IPS-20b (cell line): ENCODE measurements at regions not wholly inside any gene's neighbourhood (a gene's known extent, or its start where the extent isn't known, plus 50 kb on each side); places are given as distances from the start of the nearest gene placed in this dataset.

ENCODE experiments used
- H3K27ac ChIP-seq: one replicate; pipeline ENCODE4 v1.5.1; 2013; ENCODE audit warnings: low read length
- H3K27me3 ChIP-seq: 2 replicates; pipeline ENCODE4 v1.6.1; 2013; ENCODE audit warnings: mild to moderate bottlenecking, low read length, inconsistent platforms; ENCODE audit not compliant: insufficient read depth
- H3K36me3 ChIP-seq: 2 replicates; pipeline ENCODE4 v1.6.1; 2013; ENCODE audit warnings: low read depth, mild to moderate bottlenecking, inconsistent platforms, low read length, moderate library complexity; ENCODE audit not compliant: insufficient read depth
- H3K4me1 ChIP-seq: 2 replicates; pipeline ENCODE4 v1.6.1; 2013; ENCODE audit warnings: mild to moderate bottlenecking, control low read depth, inconsistent platforms, low read length, moderate library complexity; ENCODE audit not compliant: insufficient read depth
- H3K4me3 ChIP-seq: 2 replicates; pipeline ENCODE4 v1.5.1; 2013; ENCODE audit warnings: mild to moderate bottlenecking, low read length, inconsistent platforms
- H3K9ac ChIP-seq: 2 replicates; pipeline ENCODE4 v1.6.1; 2013; ENCODE audit warnings: low read depth, mild to moderate bottlenecking, inconsistent platforms, low read length, moderate library complexity
- H3K9me3 ChIP-seq: 2 replicates; pipeline ENCODE4 v1.6.1; 2013; ENCODE audit warnings: mild to moderate bottlenecking, low read depth, low read length, inconsistent platforms; ENCODE audit not compliant: insufficient read depth

DNA sequence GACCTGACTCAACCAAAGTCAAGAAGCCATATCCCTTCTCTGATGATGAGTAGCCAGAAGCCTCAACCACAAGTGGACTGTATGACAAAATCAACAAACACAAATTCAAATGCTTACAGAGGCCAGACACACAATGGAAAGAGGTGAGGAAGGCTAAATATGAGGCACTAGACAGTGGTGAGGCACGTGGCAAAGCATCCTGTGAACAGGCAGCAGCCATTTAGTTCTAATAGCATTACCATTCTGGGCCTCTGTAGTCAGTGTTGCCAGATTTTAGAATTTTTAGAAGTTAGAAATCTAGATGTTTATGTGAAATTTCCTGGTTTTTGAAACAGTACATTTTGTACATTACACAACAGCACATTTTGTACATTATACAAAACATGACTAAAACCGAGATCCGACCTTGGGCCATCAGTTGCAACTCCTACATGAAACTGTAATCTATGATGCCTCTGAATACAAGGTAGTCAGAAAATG lies 403.3 kb downstream of the COG6 start:
- Histone ChIP-seq H3K27me3 (no peaks in the 10 kb centered on the region), H3K27ac (no peak overlapping the region), H3K9ac (no peak overlapping the region), H3K9me3 (no peaks in the 10 kb centered on the region), H3K36me3 (no peaks in the 10 kb centered on the region), H3K4me3 (no peak overlapping the region), H3K4me1 (peaks cover 2% of the 10 kb centered on the region; the same call in 1 of the 2 replicates)

DNA sequence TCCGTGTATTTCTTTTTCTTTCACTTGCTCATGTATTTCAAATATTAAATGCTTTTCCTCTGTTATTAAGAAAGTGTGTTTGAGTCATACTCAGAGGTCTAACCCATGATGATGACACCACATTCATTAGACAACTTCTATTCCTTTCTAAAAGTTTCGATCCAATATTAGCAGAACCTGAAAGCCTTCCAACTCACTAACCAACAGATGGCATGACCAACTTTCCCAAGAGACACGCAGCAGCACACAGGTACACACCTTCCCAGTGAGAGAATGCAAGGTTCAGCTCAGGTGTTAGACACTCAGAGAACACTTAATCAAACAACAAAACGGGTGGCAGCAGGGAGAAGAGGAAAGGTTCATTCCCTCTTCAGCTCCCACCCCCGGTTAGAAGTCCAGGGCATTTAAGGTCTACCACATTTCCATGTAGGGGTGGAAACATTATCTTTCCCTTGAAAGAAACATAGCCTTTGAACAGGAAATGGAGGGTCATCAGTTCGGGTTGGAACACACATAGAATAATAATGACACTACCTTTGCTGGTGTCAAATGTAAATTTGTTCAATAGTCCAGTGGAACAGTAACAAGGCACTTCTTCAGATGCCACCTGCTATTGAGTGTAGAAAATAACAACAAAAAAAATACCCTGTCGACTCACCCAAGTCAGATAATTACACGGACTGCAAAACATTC lies 404.2 kb downstream of the COG6 start:
- Histone ChIP-seq H3K27ac (no peak overlapping the region), H3K9me3 (no peaks in the 10 kb centered on the region), H3K36me3 (no peaks in the 10 kb centered on the region), H3K9ac (no peak overlapping the region), H3K4me1 (peaks cover 2% of the 10 kb centered on the region; the same call in 1 of the 2 replicates), H3K4me3 (no peak overlapping the region), H3K27me3 (no peaks in the 10 kb centered on the region)

DNA sequence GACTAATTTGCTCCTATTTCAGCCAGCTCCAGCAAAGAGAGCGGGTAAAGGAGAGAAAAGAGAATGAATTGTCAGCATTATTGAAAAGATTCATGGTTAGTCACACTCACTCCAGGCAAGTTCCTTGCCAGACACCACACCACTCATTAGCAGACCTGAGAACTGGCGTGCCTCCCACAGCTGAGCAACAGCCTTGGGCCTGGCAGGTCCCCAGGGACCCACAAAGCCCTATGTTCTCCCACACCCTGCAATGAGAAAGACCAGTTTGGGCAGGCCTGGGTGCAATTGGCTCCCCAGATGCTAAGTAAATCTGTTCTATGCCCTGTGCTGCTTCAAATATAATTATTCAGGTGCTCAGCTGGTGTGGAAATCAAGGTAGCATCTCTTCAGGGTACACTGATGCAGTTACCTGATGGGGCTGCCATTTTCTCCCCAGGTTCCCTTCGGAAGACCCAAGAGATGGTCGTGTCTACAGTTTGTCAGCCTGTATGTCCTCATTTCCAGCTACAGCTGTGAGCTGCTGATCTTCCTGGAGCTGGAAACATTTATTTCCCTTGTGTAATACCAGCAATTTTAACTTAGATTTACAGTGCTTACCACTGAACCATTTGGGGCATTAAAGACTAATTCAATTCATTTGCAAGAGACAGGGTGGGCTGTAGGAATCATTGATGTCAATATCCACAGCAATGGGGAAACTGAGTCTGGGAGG lies 405.0 kb downstream of the COG6 start:
- Histone ChIP-seq H3K4me1 (peaks cover 2% of the 10 kb centered on the region; the same call in 1 of the 2 replicates), H3K4me3 (no peak overlapping the region), H3K9ac (no peak overlapping the region), H3K27me3 (no peaks in the 10 kb centered on the region), H3K27ac (no peak overlapping the region), H3K36me3 (no peaks in the 10 kb centered on the region), H3K9me3 (no peaks in the 10 kb centered on the region)

DNA sequence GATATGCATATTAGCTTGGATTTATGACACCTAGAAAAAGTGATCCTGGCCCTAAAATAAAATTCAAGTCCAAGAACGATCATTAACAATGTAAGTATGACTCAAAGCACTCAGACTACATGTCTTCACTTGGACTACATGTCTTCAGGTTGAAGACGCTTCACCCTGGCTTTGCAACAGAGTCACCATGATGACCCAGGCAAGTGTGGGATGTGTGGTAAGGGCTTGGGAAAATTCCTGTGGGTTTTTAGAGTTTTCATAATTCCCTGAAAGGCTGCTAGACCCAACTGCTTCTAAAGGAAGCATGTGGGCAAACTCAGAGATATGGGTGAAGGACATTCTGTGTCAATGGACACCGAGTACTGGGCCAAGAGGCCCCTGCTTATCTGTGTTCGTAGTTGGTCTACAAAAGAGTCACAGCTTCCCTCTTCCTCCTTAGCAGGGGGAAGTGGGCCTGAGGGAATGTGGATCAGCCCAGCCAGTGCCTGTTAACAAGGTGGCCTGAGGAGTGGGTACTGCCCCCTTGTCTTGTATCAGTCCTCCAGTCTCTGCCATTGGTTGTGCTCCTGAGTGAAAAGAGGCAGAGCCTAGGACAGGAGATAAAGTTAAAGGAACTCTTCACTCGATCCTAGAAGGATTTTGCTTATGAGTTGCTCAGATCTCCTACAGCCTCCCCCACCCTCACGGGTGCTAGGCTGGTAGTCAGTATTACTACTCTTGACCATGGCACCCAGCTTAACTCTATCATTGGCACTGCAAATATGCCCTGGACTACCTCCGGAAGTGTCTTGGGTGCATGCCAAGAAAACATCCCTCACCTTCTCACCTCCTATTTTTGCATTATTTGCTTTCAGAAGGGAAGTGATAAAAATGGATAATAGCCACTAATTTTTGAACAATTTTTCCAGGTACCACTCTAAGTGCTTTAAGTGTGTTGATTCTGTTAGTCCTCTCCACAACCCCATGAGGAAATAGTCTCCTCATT lies 406.3 kb downstream of the COG6 start:
- Histone ChIP-seq H3K4me1 (no peaks in the 10 kb centered on the region), H3K36me3 (no peaks in the 10 kb centered on the region), H3K9me3 (no peaks in the 10 kb centered on the region), H3K27me3 (no peaks in the 10 kb centered on the region), H3K4me3 (no peak overlapping the region), H3K9ac (no peak overlapping the region), H3K27ac (no peak overlapping the region)

DNA sequence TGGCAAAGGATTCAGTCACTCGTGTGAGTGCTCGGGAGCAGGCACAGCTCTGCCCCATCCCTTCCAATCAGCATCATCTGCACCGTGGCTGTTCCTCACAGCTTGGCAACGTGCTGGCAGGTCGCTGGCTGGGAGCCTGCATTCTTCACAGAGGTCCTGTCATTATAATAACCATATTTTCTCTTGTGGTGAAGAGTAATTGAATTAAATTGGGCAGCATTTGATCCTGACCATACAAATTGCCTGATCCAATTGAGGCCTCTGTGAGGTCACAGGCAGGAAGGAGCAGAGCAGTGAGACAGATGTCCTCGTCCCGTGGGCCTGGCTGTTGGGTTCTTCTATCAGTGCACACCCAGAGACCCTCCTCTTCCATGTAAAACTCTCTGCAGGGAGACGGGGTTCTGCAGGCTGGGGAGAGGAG lies 407.8 kb downstream of the COG6 start:
- no peaks in the 10 kb centered on the region for H3K9me3 ChIP-seq
- no peak overlapping the region for H3K9ac ChIP-seq
- H3K36me3 ChIP-seq = no peaks in the 10 kb centered on the region
- H3K4me3 ChIP-seq = no peak overlapping the region
- H3K27ac ChIP-seq = no peak overlapping the region
- H3K4me1 ChIP-seq = no peaks in the 10 kb centered on the region
- no peaks in the 10 kb centered on the region for H3K27me3 ChIP-seq

DNA sequence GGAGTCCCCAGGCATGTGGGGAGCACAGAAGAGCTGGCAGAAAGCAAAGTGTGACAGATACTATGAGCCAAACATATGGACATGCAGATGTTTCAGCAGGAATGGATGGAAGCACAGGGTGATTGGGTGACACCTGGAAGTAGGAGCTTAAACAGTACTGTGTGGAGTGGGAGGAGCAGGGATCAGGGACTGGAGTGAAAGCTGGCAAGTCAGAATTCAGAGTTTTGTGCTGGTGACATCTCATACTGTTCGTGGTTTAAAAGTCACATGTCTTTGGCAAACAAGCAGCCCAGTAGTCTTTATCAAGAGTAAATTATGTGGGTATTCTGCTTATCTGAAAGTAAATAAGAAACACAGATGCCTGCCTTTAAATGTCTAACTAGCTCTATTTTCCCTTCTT lies 408.2 kb downstream of the COG6 start:
- Histone ChIP-seq H3K27ac (no peak overlapping the region), H3K9ac (no peak overlapping the region), H3K27me3 (no peaks in the 10 kb centered on the region), H3K4me3 (no peak overlapping the region), H3K9me3 (no peaks in the 10 kb centered on the region), H3K36me3 (no peaks in the 10 kb centered on the region), H3K4me1 (no peaks in the 10 kb centered on the region)

DNA sequence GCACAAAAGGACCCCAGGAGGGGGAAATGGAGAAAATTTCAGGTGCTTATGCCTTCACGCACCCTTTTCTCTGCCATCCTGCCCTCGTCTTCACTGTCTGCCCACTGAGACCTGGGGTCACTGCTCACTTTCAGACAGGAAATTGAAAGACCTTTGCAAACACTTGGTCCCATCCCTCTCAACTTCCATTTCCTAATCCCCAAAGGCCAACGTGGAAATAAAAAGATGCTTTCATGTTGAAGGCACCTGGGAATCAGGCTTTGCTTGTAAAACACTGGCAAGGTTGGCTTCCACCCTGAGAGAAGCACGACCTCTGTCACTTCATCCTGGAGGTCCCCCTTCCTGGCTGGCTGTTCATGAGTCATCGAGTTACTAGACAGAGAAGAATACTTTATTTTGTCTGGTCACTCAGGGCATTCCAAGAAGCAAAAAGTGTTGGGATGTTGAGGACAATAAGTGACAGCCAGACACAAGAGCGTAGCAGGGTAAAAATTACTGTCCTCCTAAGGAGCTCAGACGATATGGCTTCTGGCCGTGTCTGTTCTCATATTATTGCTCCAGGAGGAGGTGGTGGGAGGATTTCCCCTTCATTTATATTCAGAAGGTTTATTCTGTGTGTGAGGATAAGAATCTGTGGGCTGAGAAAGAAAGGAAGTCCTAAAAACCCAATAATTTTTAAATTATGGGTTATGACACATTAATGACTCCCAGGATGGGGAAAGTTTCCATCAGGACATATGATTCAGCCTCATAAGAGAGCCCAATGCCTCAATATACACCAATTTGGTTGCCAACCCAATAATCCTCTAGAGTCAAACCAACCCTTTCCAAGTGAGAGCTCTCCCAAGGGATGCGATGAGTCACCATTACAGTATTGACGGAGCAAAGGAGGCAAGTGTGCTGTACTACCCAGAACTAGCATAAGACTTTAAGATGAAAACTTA lies 409.0 kb downstream of the COG6 start:
- no peak overlapping the region for H3K9ac ChIP-seq
- H3K27ac ChIP-seq = no peak overlapping the region
- no peaks in the 10 kb centered on the region for H3K9me3 ChIP-seq
- H3K36me3 ChIP-seq = no peaks in the 10 kb centered on the region
- no peak overlapping the region for H3K4me3 ChIP-seq
- no peaks in the 10 kb centered on the region for H3K4me1 ChIP-seq
- H3K27me3 ChIP-seq = no peaks in the 10 kb centered on the region

DNA sequence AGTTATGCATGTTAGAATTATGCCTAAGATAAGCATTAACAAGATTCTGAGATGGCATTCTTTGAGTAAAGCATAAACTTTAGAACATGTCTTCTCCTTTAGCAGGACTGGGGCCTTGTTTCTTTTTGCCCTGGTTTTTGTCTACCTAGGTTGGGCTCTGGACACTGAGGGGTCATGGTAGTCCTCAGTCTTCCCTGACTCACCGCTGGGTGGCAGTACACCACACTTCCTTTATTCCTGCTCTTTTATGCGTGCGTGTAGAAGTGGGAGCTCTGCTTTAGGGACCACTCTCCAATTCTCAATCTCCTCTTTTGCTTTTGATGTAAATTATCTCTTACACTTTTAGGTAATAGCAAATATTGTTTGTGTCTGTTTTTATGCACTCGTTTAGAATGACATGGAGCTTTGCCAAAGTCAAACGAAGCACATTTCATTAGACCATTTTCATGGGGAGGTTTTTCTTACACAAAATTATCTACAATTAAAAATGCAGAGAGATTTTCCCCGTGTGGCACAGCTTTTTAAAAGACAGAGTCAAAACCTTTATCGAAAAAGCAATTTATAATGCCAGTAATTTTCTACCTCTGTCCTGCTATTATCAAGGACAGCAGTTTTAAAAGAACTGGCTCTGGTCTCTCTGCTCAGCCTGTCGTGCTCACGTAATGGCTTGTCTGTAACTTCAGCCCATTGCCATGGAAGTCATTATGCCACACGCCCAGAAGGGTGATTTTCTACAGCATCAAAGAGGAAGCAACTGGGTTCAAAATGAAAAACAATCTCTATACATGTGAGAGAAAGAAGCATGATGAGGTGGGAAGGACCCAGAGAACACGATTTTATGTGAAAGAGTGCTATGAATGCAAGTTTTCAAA lies 413.9 kb downstream of the COG6 start:
- H3K4me3 ChIP-seq = no peak overlapping the region
- H3K9ac ChIP-seq = no peak overlapping the region
- H3K9me3 ChIP-seq = no peaks in the 10 kb centered on the region
- no peaks in the 10 kb centered on the region for H3K27me3 ChIP-seq
- no peaks in the 10 kb centered on the region; the same call in 1 of the 2 replicates for H3K4me1 ChIP-seq
- H3K36me3 ChIP-seq = no peaks in the 10 kb centered on the region
- H3K27ac ChIP-seq = no peak overlapping the region

DNA sequence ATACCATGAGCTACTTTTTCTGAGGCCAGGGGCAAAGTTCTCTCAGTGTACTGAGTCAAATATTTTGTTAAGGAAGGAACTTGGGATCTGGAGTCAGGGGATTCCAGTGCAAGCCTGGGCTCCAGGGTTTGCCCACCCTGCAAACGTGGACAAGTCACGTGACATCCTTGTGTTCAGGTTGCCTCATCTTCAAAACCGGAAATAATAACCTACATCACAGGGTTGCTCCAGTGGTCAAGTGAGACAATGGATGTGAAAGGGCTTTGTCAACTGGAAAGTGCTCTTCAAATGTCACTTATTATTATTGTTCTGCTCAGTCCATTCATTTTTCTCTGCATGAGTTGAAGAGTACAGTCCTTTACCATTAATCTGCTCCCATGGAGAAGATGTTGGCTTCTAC lies 414.9 kb downstream of the COG6 start:
- Histone ChIP-seq H3K27me3 (no peaks in the 10 kb centered on the region), H3K4me1 (peaks cover 5% of the 10 kb centered on the region; the same call in 1 of the 2 replicates), H3K9me3 (no peaks in the 10 kb centered on the region), H3K27ac (no peak overlapping the region), H3K36me3 (no peaks in the 10 kb centered on the region), H3K9ac (no peak overlapping the region), H3K4me3 (no peak overlapping the region)

DNA sequence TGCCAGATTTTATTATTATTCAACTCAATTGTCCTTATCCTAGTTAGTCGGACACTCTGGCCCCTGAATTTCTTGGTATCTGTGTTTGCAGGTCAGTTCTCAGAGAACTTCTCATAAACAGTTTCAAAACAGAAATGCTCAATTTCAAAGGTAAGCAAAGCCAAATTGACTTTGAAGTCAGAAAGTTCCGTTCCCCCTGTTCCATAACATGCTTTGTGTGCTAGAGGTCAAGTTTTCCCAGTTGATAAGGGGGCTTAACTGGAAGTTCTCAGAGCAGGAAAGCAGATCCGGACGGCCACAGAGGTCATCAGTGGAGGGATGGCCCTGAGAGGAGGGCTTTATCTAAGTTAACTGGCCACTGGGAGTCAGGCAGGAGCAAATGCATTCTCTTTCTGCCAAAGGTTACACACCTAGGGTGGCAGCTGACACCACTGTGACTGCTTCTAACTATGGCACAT lies 417.2 kb downstream of the COG6 start:
- H3K36me3 ChIP-seq = no peaks in the 10 kb centered on the region
- no peak overlapping the region for H3K4me3 ChIP-seq
- peaks cover 5% of the 10 kb centered on the region; the same call in 1 of the 2 replicates for H3K4me1 ChIP-seq
- H3K27ac ChIP-seq = no peak overlapping the region
- no peak overlapping the region for H3K9ac ChIP-seq
- no peaks in the 10 kb centered on the region for H3K9me3 ChIP-seq
- H3K27me3 ChIP-seq = no peaks in the 10 kb centered on the region
